ENCODE measurements at regions not wholly inside any gene's neighbourhood (a gene's known extent, or its start where the extent isn't known, plus 50 kb on each side); places are given as distances from the start of the nearest gene placed in this dataset.
A peak's percentile ranks its signal among the peaks of the same experiment; 100 is the strongest.

GRCh38 chr6:164720-165119, 127.6 kb upstream of the DUSP22 start:
- H3K36me3 ChIP-seq: no peaks in the 10 kb centered on the region
- H3K4me3 ChIP-seq: no peak overlapping the region
- no peaks in the 10 kb centered on the region for H3K27me3 ChIP-seq
- no peak for TF ChIP-seq CTCF (IDR thresholded peaks at IDR 0.05)
- no peak for TF ChIP-seq POLR2AphosphoS5 (IDR thresholded peaks at IDR 0.05)
- no peak for TF ChIP-seq POLR2A (IDR thresholded peaks at IDR 0.05)
- no peak overlapping the region for H3K27ac ChIP-seq
- DNase-seq (ENCODE audit: low spot score in 2 of 2): no peak
- intact Hi-C loops (cut with DNase I; ENCODE audit: low total_unique reads): no loop called here
- H3K4me1 ChIP-seq: no peaks in the 10 kb centered on the region
- no peaks in the 10 kb centered on the region for H3K9me3 ChIP-seq

GRCh38 chr6:165263-165662, 127.0 kb upstream of the DUSP22 start:
- H3K27me3 ChIP-seq: no peaks in the 10 kb centered on the region
- TF ChIP-seq POLR2AphosphoS5 (IDR thresholded peaks at IDR 0.05) (no peak), POLR2A (IDR thresholded peaks at IDR 0.05) (no peak), CTCF (IDR thresholded peaks at IDR 0.05) (no peak)
- no peak overlapping the region for H3K27ac ChIP-seq
- H3K4me1 ChIP-seq: no peaks in the 10 kb centered on the region
- DNase-seq (ENCODE audit: low spot score in 2 of 2): no peak
- intact Hi-C loops (cut with DNase I; ENCODE audit: low total_unique reads): no loop called here
- H3K36me3 ChIP-seq: no peaks in the 10 kb centered on the region
- no peak overlapping the region for H3K4me3 ChIP-seq
- H3K9me3 ChIP-seq: no peaks in the 10 kb centered on the region

GRCh38 chr6:165906-166305, 126.4 kb upstream of the DUSP22 start:
- H3K4me1 ChIP-seq: no peaks in the 10 kb centered on the region
- no peaks in the 10 kb centered on the region for H3K36me3 ChIP-seq
- H3K27ac ChIP-seq: no peak overlapping the region
- intact Hi-C loops (cut with DNase I; ENCODE audit: low total_unique reads): no loop called here
- TF ChIP-seq POLR2AphosphoS5 (IDR thresholded peaks at IDR 0.05) (no peak), CTCF (IDR thresholded peaks at IDR 0.05) (no peak), POLR2A (IDR thresholded peaks at IDR 0.05) (no peak)
- H3K9me3 ChIP-seq: no peaks in the 10 kb centered on the region
- H3K27me3 ChIP-seq: no peaks in the 10 kb centered on the region
- no peak overlapping the region for H3K4me3 ChIP-seq
- DNase-seq (ENCODE audit: low spot score in 2 of 2): no peak

- DNase-seq (ENCODE audit: low spot score in 2 of 2): no peak
- Histone ChIP-seq H3K27ac (no peak overlapping the region), H3K27me3 (no peaks in the 10 kb centered on the region), H3K9me3 (no peaks in the 10 kb centered on the region), H3K4me3 (no peak overlapping the region), H3K36me3 (no peaks in the 10 kb centered on the region), H3K4me1 (no peaks in the 10 kb centered on the region)
- TF ChIP-seq POLR2AphosphoS5 (IDR thresholded peaks at IDR 0.05): no peak
- TF ChIP-seq CTCF (IDR thresholded peaks at IDR 0.05): peak; percentile 45 to 48 (median 46)
- intact Hi-C loops (cut with DNase I; ENCODE audit: low total_unique reads): no loop called here
Observed at GRCh38 chr6:168865-169455, 123.3 kb upstream of the DUSP22 start.

- Histone ChIP-seq H3K36me3 (no peaks in the 10 kb centered on the region), H3K27me3 (no peaks in the 10 kb centered on the region), H3K4me3 (no peak overlapping the region), H3K27ac (no peak overlapping the region), H3K9me3 (no peaks in the 10 kb centered on the region), H3K4me1 (no peaks in the 10 kb centered on the region)
- intact Hi-C loops (cut with DNase I; ENCODE audit: low total_unique reads): no loop called here
- no peak for DNase-seq (ENCODE audit: low spot score in 2 of 2)
- TF ChIP-seq POLR2A (IDR thresholded peaks at IDR 0.05) (no peak), CTCF (IDR thresholded peaks at IDR 0.05) (no peak)
Observed at GRCh38 chr6:174036-174435, 118.3 kb upstream of the DUSP22 start.

Data from breast epithelium (tissue), 4 donors.